Epidermal melanocyte (primary cell): ENCODE measurements at regions not wholly inside any gene's neighbourhood (a gene's known extent, or its start where the extent isn't known, plus 50 kb on each side); places are given as distances from the start of the nearest gene placed in this dataset.

Experiments used
- DNase-seq: peaks from one replicate; pipeline ENCODE4 v3.0.0; 2011; ENCODE audit warnings: low spot score; ENCODE audit not compliant: insufficient read length

- no peak for DNase-seq
These were observed 146.3 kb upstream of the EEPD1 start for GRCh38 chr7:36006636-36007229.

- no peak for DNase-seq
These were observed 142.1 kb upstream of the EEPD1 start for GRCh38 chr7:36010656-36011587.

- no peak for DNase-seq
These were observed 141.5 kb upstream of the EEPD1 start for GRCh38 chr7:36011588-36011965.

- DNase-seq: no peak
These were observed 139.6 kb upstream of the EEPD1 start for GRCh38 chr7:36013246-36014014.

- DNase-seq: no peak
These were observed 138.1 kb upstream of the EEPD1 start for GRCh38 chr7:36014961-36015360.

GRCh38 chr7:36015733-36016132 lies 137.3 kb upstream of the EEPD1 start:
- no peak for DNase-seq

- DNase-seq: no peak
These were observed 136.4 kb upstream of the EEPD1 start for GRCh38 chr7:36016648-36017047.

- DNase-seq: no peak
These were observed 135.9 kb upstream of the EEPD1 start for GRCh38 chr7:36017111-36017510.

- DNase-seq: no peak
These were observed 134.1 kb upstream of the EEPD1 start for GRCh38 chr7:36018816-36019484.

- DNase-seq: no peak
These were observed 133.5 kb upstream of the EEPD1 start for GRCh38 chr7:36019538-36019937.

GRCh38 chr7:36019980-36020379 lies 133.1 kb upstream of the EEPD1 start:
- DNase-seq: no peak

GRCh38 chr7:36021367-36021766 lies 131.7 kb upstream of the EEPD1 start:
- no peak for DNase-seq

- no peak for DNase-seq
These were observed 131.0 kb upstream of the EEPD1 start for GRCh38 chr7:36021917-36022550.

- DNase-seq: no peak
These were observed 130.0 kb upstream of the EEPD1 start for GRCh38 chr7:36023033-36023560.

- no peak for DNase-seq
These were observed 127.9 kb upstream of the EEPD1 start for GRCh38 chr7:36025190-36025589.

GRCh38 chr7:36029311-36029710 lies 123.7 kb upstream of the EEPD1 start:
- DNase-seq: no peak

GRCh38 chr7:36029853-36030515 lies 123.1 kb upstream of the EEPD1 start:
- DNase-seq: no peak

GRCh38 chr7:36032361-36032818 lies 120.7 kb upstream of the EEPD1 start:
- DNase-seq: no peak

GRCh38 chr7:36034020-36034419 lies 119.0 kb upstream of the EEPD1 start:
- no peak for DNase-seq

GRCh38 chr7:36035186-36035585 lies 117.9 kb upstream of the EEPD1 start:
- no peak for DNase-seq
